WTC11 (cell line): ENCODE measurements at regions not wholly inside any gene's neighbourhood (a gene's known extent, or its start where the extent isn't known, plus 50 kb on each side); places are given as distances from the start of the nearest gene placed in this dataset.

Source experiments
- IRF1 ChIP-seq: sonication (generic); formaldehyde crosslinking; IDR thresholded peaks from 2 replicates; pipeline ENCODE4 v1.8.0; 2023; ENCODE audit warnings: missing genetic modification reagents
- ZNF416 ChIP-seq: fragments of 250-450 bp; sonication (Bioruptor Pico); IDR thresholded peaks from 2 replicates; pipeline ENCODE4 v1.9.0; 2021; ENCODE audit warnings: mild to moderate bottlenecking, inconsistent platforms
- TF ChIP-seq, protein P1 (sequence below): fragments of 200-600 bp; IDR thresholded peaks from 2 replicates; pipeline ENCODE4 v1.8.0; 2022; ENCODE audit warnings: antibody characterized with exemption

GRCh38 chr13:76038920-76039716 lies 403.0 kb downstream of the LMO7 start:
- TF ChIP-seq IRF1 (CRISPR knock-in tag) (no peak), ZNF416 (CRISPR knock-in tag) (no peak)
- TF ChIP-seq, protein P1, sequence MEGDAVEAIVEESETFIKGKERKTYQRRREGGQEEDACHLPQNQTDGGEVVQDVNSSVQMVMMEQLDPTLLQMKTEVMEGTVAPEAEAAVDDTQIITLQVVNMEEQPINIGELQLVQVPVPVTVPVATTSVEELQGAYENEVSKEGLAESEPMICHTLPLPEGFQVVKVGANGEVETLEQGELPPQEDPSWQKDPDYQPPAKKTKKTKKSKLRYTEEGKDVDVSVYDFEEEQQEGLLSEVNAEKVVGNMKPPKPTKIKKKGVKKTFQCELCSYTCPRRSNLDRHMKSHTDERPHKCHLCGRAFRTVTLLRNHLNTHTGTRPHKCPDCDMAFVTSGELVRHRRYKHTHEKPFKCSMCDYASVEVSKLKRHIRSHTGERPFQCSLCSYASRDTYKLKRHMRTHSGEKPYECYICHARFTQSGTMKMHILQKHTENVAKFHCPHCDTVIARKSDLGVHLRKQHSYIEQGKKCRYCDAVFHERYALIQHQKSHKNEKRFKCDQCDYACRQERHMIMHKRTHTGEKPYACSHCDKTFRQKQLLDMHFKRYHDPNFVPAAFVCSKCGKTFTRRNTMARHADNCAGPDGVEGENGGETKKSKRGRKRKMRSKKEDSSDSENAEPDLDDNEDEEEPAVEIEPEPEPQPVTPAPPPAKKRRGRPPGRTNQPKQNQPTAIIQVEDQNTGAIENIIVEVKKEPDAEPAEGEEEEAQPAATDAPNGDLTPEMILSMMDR = no peak
